IMR-90 (cell line): ENCODE measurements at regions not wholly inside any gene's neighbourhood (a gene's known extent, or its start where the extent isn't known, plus 50 kb on each side); places are given as distances from the start of the nearest gene placed in this dataset.

Source experiments
- ATAC-seq: fragments of 200-7000 bp; cut with Tn5 transposase; 2 replicates; pipeline ENCODE4 v1.9.1; 2020; ENCODE audit warnings: low read depth, mild to moderate bottlenecking, moderate library complexity
- BruUV-seq: library from RNA; stranded (reverse); fragments of 400-500 nt; replicated peaks from 2 replicates; lab custom pipeline; 2021; lab: Mats Ljungman, UMichigan
- CTCF ChIA-PET: fragments of 300-600 bp; formaldehyde crosslinking; extraction: SDS; loops from one replicate; lab custom pipeline; 2021; ENCODE audit warnings: antibody characterized with exemption; lab: Yijun Ruan, JAX
- POLR2A ChIA-PET: fragments of 300-600 bp; sonication (Branson Sonifier 250); formaldehyde crosslinking; loops from one replicate; lab custom pipeline; 2022; ENCODE audit warnings: antibody characterized with exemption; ENCODE audit not compliant: unreplicated experiment; lab: Charles Lee
- DNase-seq: peaks from one replicate; pipeline ENCODE4 v3.0.0; 2013
- H2AFZ ChIP-seq: replicated peaks from 2 replicates; pipeline ENCODE3; 2013; ENCODE audit warnings: low read length, mild to moderate bottlenecking; ENCODE audit not compliant: poor library complexity
- H2AK5ac ChIP-seq: 2 replicates; pipeline ENCODE4 v1.6.1; 2013; ENCODE audit warnings: low read depth, low read length, inconsistent platforms
- H2AK9ac ChIP-seq: replicated peaks from 2 replicates; pipeline ENCODE3; 2013; ENCODE audit warnings: mild to moderate bottlenecking, low read depth, low read length, moderate library complexity; ENCODE audit not compliant: poor library complexity
- H2BK120ac ChIP-seq: 2 replicates; pipeline ENCODE4 v1.6.1; 2013; ENCODE audit warnings: low read depth, low read length, inconsistent platforms
- H2BK15ac ChIP-seq: 3 replicates; pipeline ENCODE4 v1.6.1; 2013; ENCODE audit warnings: low read depth, low read length, inconsistent platforms
- H2BK20ac ChIP-seq: 2 replicates; pipeline ENCODE4 v1.6.1; 2013; ENCODE audit warnings: low read depth, mild to moderate bottlenecking, inconsistent platforms, low read length, moderate library complexity
- H2BK5ac ChIP-seq: 2 replicates; pipeline ENCODE4 v1.6.1; 2013; ENCODE audit warnings: mild to moderate bottlenecking, low read depth, low read length, inconsistent platforms; ENCODE audit not compliant: poor library complexity, severe bottlenecking
- H3K14ac ChIP-seq: replicated peaks from 2 replicates; pipeline ENCODE4 v1.6.1; 2013; ENCODE audit warnings: low read depth, low read length, inconsistent platforms
- H3K18ac ChIP-seq: 2 replicates; pipeline ENCODE4 v1.6.1; 2013; ENCODE audit warnings: low read depth, low read length, control low read depth
- H3K23ac ChIP-seq: 2 replicates; pipeline ENCODE4 v1.6.1; 2013; ENCODE audit warnings: low read depth, low read length, inconsistent platforms
- H3K27ac ChIP-seq: 2 replicates; pipeline ENCODE4 v1.5.1; 2013; ENCODE audit warnings: mild to moderate bottlenecking, control low read depth, low read length; ENCODE audit not compliant: insufficient read depth
- H3K27me3 ChIP-seq: 2 replicates; pipeline ENCODE4 v1.6.1; 2013; ENCODE audit warnings: low read length; ENCODE audit not compliant: control insufficient read depth, insufficient read depth
- H3K36me3 ChIP-seq: 2 replicates; pipeline ENCODE4 v1.6.1; 2013; ENCODE audit warnings: low read length, mixed read lengths; ENCODE audit not compliant: control insufficient read depth, insufficient read depth
- H3K4ac ChIP-seq: 2 replicates; pipeline ENCODE4 v1.6.1; 2013; ENCODE audit warnings: low read depth, low read length, inconsistent platforms
- H3K4me1 ChIP-seq: 2 replicates; pipeline ENCODE4 v1.6.1; 2013; ENCODE audit warnings: low read length, mixed read lengths; ENCODE audit not compliant: control insufficient read depth, insufficient read depth
- H3K4me2 ChIP-seq: 2 replicates; pipeline ENCODE4 v1.6.1; 2013; ENCODE audit warnings: low read depth, mild to moderate bottlenecking, control low read depth, low read length, moderate library complexity
- H3K4me3 ChIP-seq: 2 replicates; pipeline ENCODE4 v1.5.1; 2013; ENCODE audit warnings: low read depth, mild to moderate bottlenecking, control low read depth, low read length, moderate library complexity; ENCODE audit not compliant: insufficient read depth
- H3K56ac ChIP-seq: 2 replicates; pipeline ENCODE4 v1.6.1; 2013; ENCODE audit warnings: low read length, inconsistent platforms; ENCODE audit not compliant: insufficient read depth; ENCODE audit errors: extremely low read depth
- H3K79me1 ChIP-seq, 2 experiments: 2 replicates each; pipeline ENCODE4 v1.6.1; 2013; ENCODE audit warnings: low read length in 2 of 2, inconsistent platforms in 1 of 2, low read depth in 1 of 2
- H3K9ac ChIP-seq: 2 replicates; pipeline ENCODE4 v1.6.1; 2013; ENCODE audit warnings: low read depth, low read length, control low read depth
- H3K9me1 ChIP-seq: 2 replicates; pipeline ENCODE4 v1.6.1; 2013; ENCODE audit warnings: low read length, inconsistent platforms; ENCODE audit not compliant: insufficient read depth
- H3K9me3 ChIP-seq: 2 replicates; pipeline ENCODE4 v1.6.1; 2013; ENCODE audit warnings: low read length; ENCODE audit not compliant: control insufficient read depth, insufficient read depth
- H4K20me1 ChIP-seq: 2 replicates; pipeline ENCODE4 v1.6.1; 2013; ENCODE audit warnings: low read length, inconsistent platforms; ENCODE audit not compliant: insufficient read depth
- H4K5ac ChIP-seq: 2 replicates; pipeline ENCODE4 v1.6.1; 2013; ENCODE audit warnings: mild to moderate bottlenecking, low read depth, low read length, control low read depth
- H4K8ac ChIP-seq, 2 experiments: 2 replicates each; pipeline ENCODE4 v1.6.1; 2013; ENCODE audit warnings: low read depth in 2 of 2, low read length in 2 of 2, control low read depth in 1 of 2, inconsistent platforms in 1 of 2
- H4K91ac ChIP-seq: 2 replicates; pipeline ENCODE4 v1.6.1; 2013; ENCODE audit warnings: low read depth, low read length, inconsistent platforms; ENCODE audit not compliant: insufficient read depth
- BHLHE40 ChIP-seq: fragments of 150-350 bp; IDR thresholded peaks from 2 replicates; pipeline ENCODE4 v1.6.1; 2016; ENCODE audit warnings: mild to moderate bottlenecking, low read depth, low read length
- CEBPB ChIP-seq: IDR thresholded peaks from 2 replicates; pipeline ENCODE4 v1.6.1; 2012; ENCODE audit warnings: low read depth, low read length, improper control_type of control experiment
- CHD1 ChIP-seq: IDR thresholded peaks from 2 replicates; pipeline ENCODE4 v1.6.1; 2012; ENCODE audit warnings: low read depth, low read length, improper control_type of control experiment
- CTCF ChIP-seq: conservative IDR thresholded peaks from 2 replicates; pipeline ENCODE4 v1.5.1; 2012; ENCODE audit warnings: mild to moderate bottlenecking, low read depth, low read length, improper control_type of control experiment
- ELK1 ChIP-seq: fragments of 150-350 bp; IDR thresholded peaks from 2 replicates; pipeline ENCODE4 v1.6.1; 2016; ENCODE audit warnings: low read depth, mild to moderate bottlenecking, low read length, moderate library complexity, borderline replicate concordance
- FOS ChIP-seq: fragments of 150-350 bp; IDR thresholded peaks from 2 replicates; pipeline ENCODE4 v1.6.1; 2016; ENCODE audit warnings: low read depth, low read length
- MAFK ChIP-seq: IDR thresholded peaks from 2 replicates; pipeline ENCODE4 v1.6.1; 2012; ENCODE audit warnings: low read depth, low read length, improper control_type of control experiment
- MAZ ChIP-seq: IDR thresholded peaks from 2 replicates; pipeline ENCODE4 v1.6.1; 2012; ENCODE audit warnings: low read depth, mild to moderate bottlenecking, low read length, improper control_type of control experiment, moderate library complexity, borderline replicate concordance
- MXI1 ChIP-seq: IDR thresholded peaks from 2 replicates; pipeline ENCODE4 v1.6.1; 2012; ENCODE audit warnings: low read depth, mild to moderate bottlenecking, low read length, moderate library complexity, borderline replicate concordance
- NFE2L2 ChIP-seq: fragments of 150-350 bp; IDR thresholded peaks from 2 replicates; pipeline ENCODE4 v1.6.1; 2016; ENCODE audit warnings: low read depth, mild to moderate bottlenecking, low read length
- POLR2A ChIP-seq: IDR thresholded peaks from 2 replicates; pipeline ENCODE4 v1.6.1; 2012; ENCODE audit warnings: mild to moderate bottlenecking, low read depth, low read length
- RAD21 ChIP-seq: IDR thresholded peaks from 2 replicates; pipeline ENCODE4 v1.6.1; 2012; ENCODE audit warnings: low read length, improper control_type of control experiment
- RCOR1 ChIP-seq: IDR thresholded peaks from 2 replicates; pipeline ENCODE4 v1.6.1; 2012; ENCODE audit warnings: mild to moderate bottlenecking, low read length, improper control_type of control experiment; ENCODE audit not compliant: insufficient replicate concordance
- RFX5 ChIP-seq: IDR thresholded peaks from 2 replicates; pipeline ENCODE4 v1.8.0; 2012; ENCODE audit warnings: low read depth, mild to moderate bottlenecking, low read length, moderate library complexity
- SMC3 ChIP-seq: fragments of 150-350 bp; IDR thresholded peaks from 2 replicates; pipeline ENCODE4 v1.6.1; 2016; ENCODE audit warnings: low read depth, mild to moderate bottlenecking, antibody characterized with exemption, low read length, moderate library complexity
- USF2 ChIP-seq: fragments of 150-350 bp; IDR thresholded peaks from 2 replicates; pipeline ENCODE4 v1.6.1; 2017; ENCODE audit warnings: mild to moderate bottlenecking, antibody characterized with exemption, low read length, low read depth
- dilution Hi-C: fragments of 300-500 bp; cut with HindIII; formaldehyde crosslinking; loops from one replicate; pipeline ENCODE4 v1.14.3; 2018; ENCODE audit warnings: low sequenced_read_pairs; ENCODE audit not compliant: unreplicated experiment
- in situ Hi-C: fragments of 300-500 bp; cut with MboI; formaldehyde crosslinking; loops from 3 replicates; pipeline ENCODE4 v1.14.3; 2019; ENCODE audit warnings: low sequenced_read_pairs, inconsistent platforms, mixed read lengths
- intact Hi-C: fragments of 100-400 bp; cut with micrococcal nuclease; formaldehyde crosslinking; loops from 2 replicates; pipeline ENCODE4 v1.10.0; 2022

GRCh38 chr5:133870661-133871060 is 97.8 kb downstream of the C5orf15 start:
- CTCF ChIA-PET: no interaction called here
- Histone ChIP-seq H3K79me1 (no peaks in the 10 kb centered on the region), H3K9ac (no peak overlapping the region), H3K56ac (no peak overlapping the region), H2AK9ac (no peak overlapping the region), H3K23ac (no peak overlapping the region), H3K27ac (no peak overlapping the region), H3K18ac (no peak overlapping the region), H3K4me1 (no peaks in the 10 kb centered on the region), H3K27me3 (peaks cover 15% of the 10 kb centered on the region; the same call in 1 of the 2 replicates), H2BK120ac (no peak overlapping the region), H3K36me3 (no peaks in the 10 kb centered on the region), H3K14ac (no peak overlapping the region), H3K4ac (no peak overlapping the region), H2BK20ac (no peak overlapping the region), H3K4me2 (no peak overlapping the region), H4K91ac (no peak overlapping the region), H2BK15ac (no peak overlapping the region), H2AK5ac (no peak overlapping the region), H4K20me1 (no peaks in the 10 kb centered on the region), H2AFZ (no peak overlapping the region), H2BK5ac (no peak overlapping the region), H3K9me3 (no peaks in the 10 kb centered on the region), H3K9me1 (no peaks in the 10 kb centered on the region), H3K4me3 (no peak overlapping the region), H4K5ac (no peak overlapping the region), H4K8ac (no peak overlapping the region)
- dilution Hi-C loops: no loop called here
- TF ChIP-seq POLR2A (no peak), NFE2L2 (no peak), MAZ (no peak), ELK1 (no peak), RAD21 (no peak), BHLHE40 (no peak), USF2 (no peak), RCOR1 (no peak), FOS (no peak), CEBPB (no peak), SMC3 (no peak), MAFK (no peak), MXI1 (no peak), CHD1 (no peak), CTCF (no peak), RFX5 (no peak)
- POLR2A ChIA-PET: no interaction called here
- ATAC-seq (peak; percentile 51; the same call in 1 of the 2 replicates), DNase-seq (peak; percentile 58)
- in situ Hi-C loops: no loop called here
- BruUV-seq: no TSS peak
- intact Hi-C loops: no loop called here
